ENCODE measurements at regions not wholly inside any gene's neighbourhood (a gene's known extent, or its start where the extent isn't known, plus 50 kb on each side); places are given as distances from the start of the nearest gene placed in this dataset.
"Not testable (repeated sequence)": the region's sequence is repeated elsewhere in the genome, so short reads cannot be mapped to it uniquely, and the experiment has no call there.

DNA sequence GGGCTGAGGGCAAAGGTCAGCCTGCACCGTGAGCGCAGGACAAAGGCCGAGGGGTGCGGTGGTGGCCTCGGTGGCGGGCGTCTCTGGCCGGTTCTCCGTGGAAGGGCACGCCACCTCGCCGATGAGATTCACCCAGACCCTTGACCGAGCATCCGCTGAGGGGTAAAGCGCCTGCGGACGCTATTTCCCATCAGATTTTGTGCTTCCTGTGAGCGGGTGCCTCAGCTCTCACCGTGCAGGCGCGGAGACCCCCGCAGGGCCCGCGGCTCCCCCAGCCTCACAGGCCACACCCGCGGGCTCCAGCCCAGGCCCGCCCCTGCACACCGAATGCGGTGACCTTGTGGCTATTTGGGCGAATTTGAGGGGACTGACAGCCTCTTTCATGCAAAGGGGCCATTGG is 348.0 kb downstream of the TEX29 start:
- Mint-ChIP-seq H3K27ac (ENCODE audit: unreplicated experiment) (no peak overlapping the region), H3K4me3 (ENCODE audit: unreplicated experiment) (no peak overlapping the region), H3K36me3 (ENCODE audit: low read depth, unreplicated experiment) (no peaks in the 10 kb centered on the region), H3K27me3 (ENCODE audit: unreplicated experiment) (peaks cover 3% of the 10 kb centered on the region), H3K9me3 (ENCODE audit: unreplicated experiment) (no peaks in the 10 kb centered on the region), H3K4me1 (ENCODE audit: unreplicated experiment) (peaks cover under 1% of the 10 kb centered on the region)
- no peak for DNase-seq (ENCODE audit: low spot score)
- TF ChIP-seq, protein P1, sequence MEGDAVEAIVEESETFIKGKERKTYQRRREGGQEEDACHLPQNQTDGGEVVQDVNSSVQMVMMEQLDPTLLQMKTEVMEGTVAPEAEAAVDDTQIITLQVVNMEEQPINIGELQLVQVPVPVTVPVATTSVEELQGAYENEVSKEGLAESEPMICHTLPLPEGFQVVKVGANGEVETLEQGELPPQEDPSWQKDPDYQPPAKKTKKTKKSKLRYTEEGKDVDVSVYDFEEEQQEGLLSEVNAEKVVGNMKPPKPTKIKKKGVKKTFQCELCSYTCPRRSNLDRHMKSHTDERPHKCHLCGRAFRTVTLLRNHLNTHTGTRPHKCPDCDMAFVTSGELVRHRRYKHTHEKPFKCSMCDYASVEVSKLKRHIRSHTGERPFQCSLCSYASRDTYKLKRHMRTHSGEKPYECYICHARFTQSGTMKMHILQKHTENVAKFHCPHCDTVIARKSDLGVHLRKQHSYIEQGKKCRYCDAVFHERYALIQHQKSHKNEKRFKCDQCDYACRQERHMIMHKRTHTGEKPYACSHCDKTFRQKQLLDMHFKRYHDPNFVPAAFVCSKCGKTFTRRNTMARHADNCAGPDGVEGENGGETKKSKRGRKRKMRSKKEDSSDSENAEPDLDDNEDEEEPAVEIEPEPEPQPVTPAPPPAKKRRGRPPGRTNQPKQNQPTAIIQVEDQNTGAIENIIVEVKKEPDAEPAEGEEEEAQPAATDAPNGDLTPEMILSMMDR (IDR thresholded peaks at IDR 0.05; ENCODE audit: unreplicated experiment), result no peak

DNA sequence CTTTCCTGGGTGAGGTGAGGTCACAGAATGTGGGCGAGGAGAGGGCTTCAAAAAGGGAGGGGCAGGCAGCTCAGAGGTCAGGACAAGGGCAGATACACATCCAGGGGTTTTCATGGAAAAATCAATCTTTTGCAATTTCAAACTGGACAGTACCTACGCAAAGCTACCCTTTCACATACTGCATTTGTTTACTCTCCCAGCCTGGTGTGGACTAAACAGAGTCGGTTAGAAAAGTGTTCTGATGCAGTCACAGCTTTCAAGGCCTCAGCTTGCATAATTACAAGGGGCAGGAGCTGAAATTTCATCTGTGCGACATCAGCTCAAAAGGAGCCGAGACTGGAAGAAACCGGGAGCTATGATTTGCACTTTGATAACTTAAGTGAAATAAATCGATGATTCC is 351.8 kb downstream of the TEX29 start:
- H3K4me1 Mint-ChIP-seq (ENCODE audit: unreplicated experiment); H3K27me3 Mint-ChIP-seq (ENCODE audit: unreplicated experiment); H3K9me3 Mint-ChIP-seq (ENCODE audit: unreplicated experiment); H3K4me3 Mint-ChIP-seq (ENCODE audit: unreplicated experiment); H3K27ac Mint-ChIP-seq (ENCODE audit: unreplicated experiment); DNase-seq (ENCODE audit: low spot score); H3K36me3 Mint-ChIP-seq (ENCODE audit: low read depth, unreplicated experiment): not testable (repeated sequence)

GRCh38 chr13:111678120-111678882 is 357.9 kb downstream of the TEX29 start:
- H3K27me3 Mint-ChIP-seq (ENCODE audit: unreplicated experiment); DNase-seq (ENCODE audit: low spot score); H3K4me3 Mint-ChIP-seq (ENCODE audit: unreplicated experiment); H3K27ac Mint-ChIP-seq (ENCODE audit: unreplicated experiment); H3K36me3 Mint-ChIP-seq (ENCODE audit: low read depth, unreplicated experiment); H3K4me1 Mint-ChIP-seq (ENCODE audit: unreplicated experiment); H3K9me3 Mint-ChIP-seq (ENCODE audit: unreplicated experiment): not testable (repeated sequence)

GRCh38 chr13:111679645-111680044 is 359.2 kb downstream of the TEX29 start:
- not testable (repeated sequence) for H3K9me3 Mint-ChIP-seq (ENCODE audit: unreplicated experiment); H3K4me3 Mint-ChIP-seq (ENCODE audit: unreplicated experiment); H3K4me1 Mint-ChIP-seq (ENCODE audit: unreplicated experiment); H3K27me3 Mint-ChIP-seq (ENCODE audit: unreplicated experiment); H3K27ac Mint-ChIP-seq (ENCODE audit: unreplicated experiment); DNase-seq (ENCODE audit: low spot score); H3K36me3 Mint-ChIP-seq (ENCODE audit: low read depth, unreplicated experiment)

- DNase-seq (ENCODE audit: low spot score); H3K4me3 Mint-ChIP-seq (ENCODE audit: unreplicated experiment); H3K9me3 Mint-ChIP-seq (ENCODE audit: unreplicated experiment); H3K27ac Mint-ChIP-seq (ENCODE audit: unreplicated experiment); H3K27me3 Mint-ChIP-seq (ENCODE audit: unreplicated experiment); H3K4me1 Mint-ChIP-seq (ENCODE audit: unreplicated experiment); H3K36me3 Mint-ChIP-seq (ENCODE audit: low read depth, unreplicated experiment): not testable (repeated sequence)
Observed at GRCh38 chr13:111680100-111680499, 359.7 kb downstream of the TEX29 start.

GRCh38 chr13:111692028-111692427 is 371.6 kb downstream of the TEX29 start:
- not testable (repeated sequence) for H3K4me3 Mint-ChIP-seq (ENCODE audit: unreplicated experiment); H3K27ac Mint-ChIP-seq (ENCODE audit: unreplicated experiment); H3K9me3 Mint-ChIP-seq (ENCODE audit: unreplicated experiment); H3K27me3 Mint-ChIP-seq (ENCODE audit: unreplicated experiment); DNase-seq (ENCODE audit: low spot score); H3K4me1 Mint-ChIP-seq (ENCODE audit: unreplicated experiment); H3K36me3 Mint-ChIP-seq (ENCODE audit: low read depth, unreplicated experiment)

DNA sequence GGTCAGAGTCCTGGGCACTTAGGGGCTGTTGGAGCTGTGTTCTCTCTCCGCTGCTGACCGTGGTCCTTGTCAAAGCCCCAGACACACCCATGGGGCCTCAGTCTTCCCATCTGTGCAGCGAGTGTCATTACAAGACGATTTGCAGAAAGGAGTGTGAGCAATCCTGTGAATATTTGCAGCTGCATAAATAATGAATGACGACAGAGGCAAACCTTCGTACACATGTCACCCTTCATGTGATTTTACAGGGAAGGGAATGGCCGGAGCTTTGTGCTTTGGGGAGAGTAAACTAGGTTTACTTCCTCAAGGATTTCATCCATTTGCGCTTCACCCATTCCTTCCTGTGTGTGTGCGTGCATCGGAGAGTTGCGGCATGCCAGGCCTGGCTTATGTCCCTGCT is 370.8 kb upstream of the SOX1 start:
- not testable (repeated sequence) for H3K36me3 Mint-ChIP-seq (ENCODE audit: low read depth, unreplicated experiment); H3K4me1 Mint-ChIP-seq (ENCODE audit: unreplicated experiment); H3K9me3 Mint-ChIP-seq (ENCODE audit: unreplicated experiment); H3K27me3 Mint-ChIP-seq (ENCODE audit: unreplicated experiment); DNase-seq (ENCODE audit: low spot score); H3K4me3 Mint-ChIP-seq (ENCODE audit: unreplicated experiment); H3K27ac Mint-ChIP-seq (ENCODE audit: unreplicated experiment)

GRCh38 chr13:111702059-111702458 is 364.9 kb upstream of the SOX1 start:
- H3K27me3 Mint-ChIP-seq (ENCODE audit: unreplicated experiment); H3K4me3 Mint-ChIP-seq (ENCODE audit: unreplicated experiment); H3K9me3 Mint-ChIP-seq (ENCODE audit: unreplicated experiment); H3K27ac Mint-ChIP-seq (ENCODE audit: unreplicated experiment); DNase-seq (ENCODE audit: low spot score); H3K36me3 Mint-ChIP-seq (ENCODE audit: low read depth, unreplicated experiment); H3K4me1 Mint-ChIP-seq (ENCODE audit: unreplicated experiment): not testable (repeated sequence)
